HepG2 (cell line): ENCODE measurements at regions not wholly inside any gene's neighbourhood (a gene's known extent, or its start where the extent isn't known, plus 50 kb on each side); places are given as distances from the start of the nearest gene placed in this dataset.

Experiments
- ATAC-seq: fragments of 200-7000 bp; cut with Tn5 transposase; 3 replicates; pipeline ENCODE4 v1.9.1; 2020; ENCODE audit warnings: mild to moderate bottlenecking, moderate library complexity
- BruUV-seq: library from RNA; stranded (reverse); fragments of 400-500 nt; replicated peaks from 2 replicates; lab custom pipeline; 2021; lab: Mats Ljungman, UMichigan
- CTCF ChIA-PET: fragments of 300-600 bp; formaldehyde crosslinking; extraction: SDS; loops from one replicate; lab custom pipeline; 2021; ENCODE audit warnings: low total read pairs, inconsistent platforms, low intra/inter-chr PET ratio; lab: Yijun Ruan, JAX
- POLR2A ChIA-PET: fragments of 350-600 bp; sonication (Branson Sonifier 250); formaldehyde crosslinking; loops from one replicate; lab custom pipeline; 2020; ENCODE audit warnings: antibody characterized with exemption, inconsistent platforms; lab: Yijun Ruan, JAX
- DNase-seq: peaks from one replicate; pipeline ENCODE4 v3.0.0-alpha.2; 2015; ENCODE audit warnings: low spot score
- FAIRE-seq: peaks from 3 replicates; lab custom pipeline; 2011; peaks lifted over from hg19 to GRCh38; lab: Jason Lieb, UNC
- H2AFZ ChIP-seq: one replicate; pipeline ENCODE4 v1.6.1; 2011; ENCODE audit warnings: low read length, inconsistent platforms
- H3K27ac ChIP-seq: fragments of 300-600 bp; 3 replicates; pipeline ENCODE4 v1.8.0; 2011; ENCODE audit warnings: mixed run types, mild to moderate bottlenecking, mixed read lengths, low read length, inconsistent platforms; ENCODE audit not compliant: insufficient read depth; ENCODE audit errors: extremely low read length
- H3K27me3 ChIP-seq, 2 experiments: fragments of 200-600 bp in 1 of 2; 2 replicates in 1 of 2; 3 replicates in 1 of 2; pipeline versions ENCODE4 v1.6.0 to v1.8.0; 2011; ENCODE audit warnings: low read length in 2 of 2, mild to moderate bottlenecking in 2 of 2, moderate library complexity in 2 of 2, inconsistent platforms in 1 of 2; ENCODE audit not compliant: insufficient read depth in 2 of 2, control insufficient read depth in 1 of 2
- H3K36me3 ChIP-seq, 2 experiments: fragments of 200-600 bp in 1 of 2; replicated peaks in 1 of 2; 2 replicates in 1 of 2; 3 replicates in 1 of 2; pipeline versions ENCODE4 v1.5.1 to v1.8.0; 2011; ENCODE audit warnings: low read length in 2 of 2, inconsistent platforms in 1 of 2; ENCODE audit not compliant: insufficient read depth in 2 of 2, control insufficient read depth in 1 of 2
- H3K4me1 ChIP-seq: 2 replicates; pipeline ENCODE4 v1.5.1; 2012; ENCODE audit warnings: low read length, inconsistent platforms; ENCODE audit not compliant: insufficient read depth
- H3K4me2 ChIP-seq: 2 replicates; pipeline ENCODE4 v1.6.0; 2011; ENCODE audit warnings: low read depth, low read length, inconsistent platforms
- H3K4me3 ChIP-seq, 3 experiments: fragments of 200-600 bp in 1 of 3; sonication (generic), shearing (Covaris generic) in 1 of 3; replicated peaks in 1 of 3; 2 replicates each; pipeline ENCODE4 v1.5.1; 2011 to 2016; ENCODE audit warnings: low read length in 3 of 3, inconsistent platforms in 2 of 3, low read depth in 2 of 3, mild to moderate bottlenecking in 2 of 3, control low read depth in 1 of 3, mixed read lengths in 1 of 3; ENCODE audit not compliant: insufficient read depth in 1 of 3
- H3K79me2 ChIP-seq: one replicate; pipeline ENCODE4 v1.6.1; 2011; ENCODE audit warnings: low read length, inconsistent platforms; ENCODE audit not compliant: insufficient read depth
- H3K9ac ChIP-seq: 2 replicates; pipeline ENCODE4 v1.6.0; 2011; ENCODE audit warnings: mild to moderate bottlenecking, low read depth, low read length, inconsistent platforms; ENCODE audit not compliant: insufficient read depth
- H3K9me3 ChIP-seq: 2 replicates; pipeline ENCODE4 v1.5.1; 2012; ENCODE audit warnings: mild to moderate bottlenecking, low read length
- H4K20me1 ChIP-seq: 2 replicates; pipeline ENCODE4 v1.6.0; 2011; ENCODE audit warnings: inconsistent platforms, mild to moderate bottlenecking, low read length, moderate library complexity; ENCODE audit not compliant: insufficient read depth
- CREM ChIP-seq, 2 experiments: sonication (generic) in 1 of 2; formaldehyde crosslinking in 1 of 2; IDR thresholded peaks; 2 replicates each; pipeline versions ENCODE4 v1.4.0 to v1.6.1; 2016 to 2020; ENCODE audit warnings: antibody characterized with exemption in 1 of 2, mild to moderate bottlenecking in 1 of 2, missing genetic modification reagents in 1 of 2
- DZIP1 ChIP-seq: sonication (generic); formaldehyde crosslinking; IDR thresholded peaks from 2 replicates; pipeline ENCODE4 v1.5.0; 2020; ENCODE audit warnings: mild to moderate bottlenecking, missing genetic modification reagents
- KIAA2018 ChIP-seq: sonication (generic); formaldehyde crosslinking; IDR thresholded peaks from 2 replicates; pipeline ENCODE4 v1.5.0; 2020; ENCODE audit warnings: mild to moderate bottlenecking, missing genetic modification reagents, borderline replicate concordance
- KMT2B ChIP-seq: IDR thresholded peaks from 2 replicates; pipeline ENCODE4 v1.6.1; 2016; ENCODE audit warnings: missing genetic modification reagents, missing compliant biosample characterization
- MEIS1 ChIP-seq: sonication (generic); formaldehyde crosslinking; IDR thresholded peaks from 2 replicates; pipeline ENCODE4 v1.9.0; 2021; ENCODE audit warnings: mild to moderate bottlenecking, missing genetic modification reagents, moderate library complexity, borderline replicate concordance
- NFYC ChIP-seq: IDR thresholded peaks from 2 replicates; pipeline ENCODE4 v1.6.1; 2016; ENCODE audit warnings: missing genetic modification reagents, missing compliant biosample characterization
- RCOR2 ChIP-seq: IDR thresholded peaks from 2 replicates; pipeline ENCODE4 v1.6.1; 2016; ENCODE audit warnings: missing biosample characterization, missing genetic modification reagents
- ZFP62 ChIP-seq: sonication (generic); formaldehyde crosslinking; IDR thresholded peaks from 2 replicates; pipeline ENCODE4 v1.4.0; 2020; ENCODE audit warnings: missing genetic modification reagents
- ZNF572 ChIP-seq: sonication (generic); formaldehyde crosslinking; IDR thresholded peaks from 2 replicates; pipeline ENCODE4 v1.5.1; 2020; ENCODE audit warnings: mild to moderate bottlenecking, missing genetic modification reagents
- ZNF580 ChIP-seq: IDR thresholded peaks from 2 replicates; pipeline ENCODE4 v1.6.1; 2016; ENCODE audit warnings: low read depth, borderline replicate concordance
- ZNF766 ChIP-seq: sonication (generic); formaldehyde crosslinking; IDR thresholded peaks from 2 replicates; pipeline ENCODE4 v1.5.0; 2020; ENCODE audit warnings: missing genetic modification reagents, borderline replicate concordance
- ZNF788 ChIP-seq: sonication (generic); formaldehyde crosslinking; IDR thresholded peaks from 2 replicates; pipeline ENCODE4 v1.5.0; 2020; ENCODE audit warnings: mild to moderate bottlenecking, missing genetic modification reagents, borderline replicate concordance
- ZZZ3 ChIP-seq: sonication (generic); formaldehyde crosslinking; IDR thresholded peaks from 2 replicates; pipeline ENCODE4 v1.4.0; 2020; ENCODE audit warnings: missing genetic modification reagents, mild to moderate bottlenecking, borderline replicate concordance
- WGBS: methylation state at CpG from one replicate; pipeline ENCODE4 v1.1.6; 2017; ENCODE audit warnings: low lambda C conversion rate; 5-methylcytosine and 5-hydroxymethylcytosine counted together
- in situ Hi-C: cut with HindIII; loops from 2 replicates; pipeline ENCODE4 v1.10.0; 2017; ENCODE audit warnings: low pct_unique_long_range_greater_than_20kb; ENCODE audit not compliant: extremely low pct_ligation_motif_present
- intact Hi-C: fragments of 100-400 bp; cut with micrococcal nuclease; formaldehyde crosslinking; loops from one replicate; pipeline ENCODE4 v1.10.0; 2022; ENCODE audit not compliant: unreplicated experiment

GRCh38 chr9:23302281-23302680 lies 523.8 kb downstream of the ELAVL2 start:
- in situ Hi-C loops = no loop called here
- no peak overlapping the region for H3K27ac ChIP-seq
- ATAC-seq (no peak), DNase-seq (no peak), FAIRE-seq (no peak)
- peaks cover 4% of the 10 kb centered on the region; the same call in 1 of the 2 replicates for H3K9me3 ChIP-seq
- intact Hi-C loops = no loop called here
- ChIA-PET POLR2A (no interaction called here), CTCF (no interaction called here)
- no peak overlapping the region for H3K4me2 ChIP-seq
- no peaks in the 10 kb centered on the region for H3K36me3 ChIP-seq
- H3K4me3 ChIP-seq = no peak overlapping the region
- no peaks in the 10 kb centered on the region for H3K79me2 ChIP-seq
- H2AFZ ChIP-seq = no peak overlapping the region
- no peak overlapping the region for H3K9ac ChIP-seq
- no peaks in the 10 kb centered on the region for H3K4me1 ChIP-seq
- BruUV-seq = no TSS peak
- WGBS = 32% methylated on average over 4 of the region's 4 CpGs
- H3K27me3 ChIP-seq = no peaks in the 10 kb centered on the region
- H4K20me1 ChIP-seq = no peaks in the 10 kb centered on the region
- TF ChIP-seq RCOR2 (no peak), ZFP62 (CRISPR knock-in tag) (no peak), KMT2B (no peak), KIAA2018 (CRISPR knock-in tag) (no peak), ZNF788 (no peak), ZNF572 (no peak), ZNF766 (CRISPR knock-in tag) (no peak), ZZZ3 (CRISPR knock-in tag) (no peak), CREM (IDR thresholded peaks at IDR 0.05) (no peak), CREM (CRISPR knock-in tag; IDR thresholded peaks at IDR 0.05) (no peak), NFYC (CRISPR knock-in tag) (no peak), ZNF580 (CRISPR knock-in tag) (no peak), MEIS1 (no peak), DZIP1 (CRISPR knock-in tag) (no peak)
